ENCODE measurements at regions not wholly inside any gene's neighbourhood (a gene's known extent, or its start where the extent isn't known, plus 50 kb on each side); places are given as distances from the start of the nearest gene placed in this dataset.
"Not testable (repeated sequence)": the region's sequence is repeated elsewhere in the genome, so short reads cannot be mapped to it uniquely, and the experiment has no call there.

GRCh38 chr6:91911945-91912344, 1325.1 kb upstream of the MAP3K7 start:
- no peak for TF ChIP-seq CTCF (conservative IDR thresholded peaks at IDR 0.05; ENCODE audit: low read length)
- DNase-seq (ENCODE audit: low read depth), result no peak
- H3K4me3 ChIP-seq (ENCODE audit: low read length), result no peak overlapping the region

GRCh38 chr6:91904586-91905164, 1317.8 kb upstream of the MAP3K7 start:
- no peak for TF ChIP-seq CTCF (conservative IDR thresholded peaks at IDR 0.05; ENCODE audit: low read length)
- no peak for DNase-seq (ENCODE audit: low read depth)
- no peak overlapping the region for H3K4me3 ChIP-seq (ENCODE audit: low read length)

GRCh38 chr6:91895599-91896285, 1308.9 kb upstream of the MAP3K7 start:
- DNase-seq (ENCODE audit: low read depth), result no peak
- H3K4me3 ChIP-seq (ENCODE audit: low read length), result no peak overlapping the region
- TF ChIP-seq CTCF (conservative IDR thresholded peaks at IDR 0.05; ENCODE audit: low read length), result no peak

- no peak for TF ChIP-seq CTCF (conservative IDR thresholded peaks at IDR 0.05; ENCODE audit: low read length)
- no peak for DNase-seq (ENCODE audit: low read depth)
Measured at GRCh38 chr6:91886183-91886795, 1299.4 kb upstream of the MAP3K7 start.

GRCh38 chr6:91881791-91882190, 1294.9 kb upstream of the MAP3K7 start:
- DNase-seq (ENCODE audit: low read depth); H3K4me3 ChIP-seq (ENCODE audit: low read length): not testable (repeated sequence)

More at GRCh38 chr6:91886183-91886795, 1299.4 kb upstream of the MAP3K7 start:
- no peak overlapping the region for H3K4me3 ChIP-seq (ENCODE audit: low read length)

GRCh38 chr6:91879386-91879995, 1292.6 kb upstream of the MAP3K7 start:
- DNase-seq (ENCODE audit: low read depth), result no peak
- no peak for TF ChIP-seq CTCF (conservative IDR thresholded peaks at IDR 0.05; ENCODE audit: low read length)
- no peak overlapping the region for H3K4me3 ChIP-seq (ENCODE audit: low read length)

- TF ChIP-seq CTCF (conservative IDR thresholded peaks at IDR 0.05; ENCODE audit: low read length), result no peak
- DNase-seq (ENCODE audit: low read depth), result no peak
Measured at GRCh38 chr6:91877994-91878393, 1291.1 kb upstream of the MAP3K7 start.

More at GRCh38 chr6:91877994-91878393, 1291.1 kb upstream of the MAP3K7 start:
- no peak overlapping the region for H3K4me3 ChIP-seq (ENCODE audit: low read length)
